HL-60 (cell line): ENCODE measurements at regions not wholly inside any gene's neighbourhood (a gene's known extent, or its start where the extent isn't known, plus 50 kb on each side); places are given as distances from the start of the nearest gene placed in this dataset.

Experiments used
- POLR2AphosphoS5 ChIP-seq: IDR thresholded peaks from 2 replicates; pipeline ENCODE4 v1.6.1; 2012; ENCODE audit warnings: low read depth
- TF ChIP-seq, protein P1 (sequence below): IDR thresholded peaks from one replicate; pipeline ENCODE4 v1.5.1; 2011; ENCODE audit warnings: low read length, control low read depth, inconsistent platforms; ENCODE audit not compliant: insufficient read depth
- TF ChIP-seq, protein P2 (sequence below): IDR thresholded peaks from 2 replicates; pipeline ENCODE4 v1.6.1; 2012; ENCODE audit warnings: low read depth; ENCODE audit not compliant: insufficient replicate concordance

DNA sequence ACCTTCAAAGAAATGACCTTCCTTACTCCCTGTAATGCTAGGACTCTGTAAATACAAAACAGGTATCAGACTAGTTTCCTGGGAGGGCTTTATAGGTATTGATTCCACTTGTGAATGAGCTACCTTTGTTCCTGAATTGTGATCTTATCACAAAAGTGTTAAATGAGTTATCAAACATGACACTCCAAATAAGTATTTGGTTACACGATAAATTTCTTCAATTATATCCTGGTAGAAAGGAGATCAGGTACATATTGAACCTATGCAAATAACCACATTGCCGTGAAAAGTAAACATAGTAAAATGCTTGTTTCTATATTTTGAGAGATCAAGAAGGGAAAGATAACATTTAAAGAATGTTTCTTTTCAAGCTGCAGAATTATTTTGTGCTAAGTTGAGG lies 285.3 kb downstream of the HIVEP2 start:
- TF ChIP-seq, protein P1, sequence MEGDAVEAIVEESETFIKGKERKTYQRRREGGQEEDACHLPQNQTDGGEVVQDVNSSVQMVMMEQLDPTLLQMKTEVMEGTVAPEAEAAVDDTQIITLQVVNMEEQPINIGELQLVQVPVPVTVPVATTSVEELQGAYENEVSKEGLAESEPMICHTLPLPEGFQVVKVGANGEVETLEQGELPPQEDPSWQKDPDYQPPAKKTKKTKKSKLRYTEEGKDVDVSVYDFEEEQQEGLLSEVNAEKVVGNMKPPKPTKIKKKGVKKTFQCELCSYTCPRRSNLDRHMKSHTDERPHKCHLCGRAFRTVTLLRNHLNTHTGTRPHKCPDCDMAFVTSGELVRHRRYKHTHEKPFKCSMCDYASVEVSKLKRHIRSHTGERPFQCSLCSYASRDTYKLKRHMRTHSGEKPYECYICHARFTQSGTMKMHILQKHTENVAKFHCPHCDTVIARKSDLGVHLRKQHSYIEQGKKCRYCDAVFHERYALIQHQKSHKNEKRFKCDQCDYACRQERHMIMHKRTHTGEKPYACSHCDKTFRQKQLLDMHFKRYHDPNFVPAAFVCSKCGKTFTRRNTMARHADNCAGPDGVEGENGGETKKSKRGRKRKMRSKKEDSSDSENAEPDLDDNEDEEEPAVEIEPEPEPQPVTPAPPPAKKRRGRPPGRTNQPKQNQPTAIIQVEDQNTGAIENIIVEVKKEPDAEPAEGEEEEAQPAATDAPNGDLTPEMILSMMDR, result no peak
- TF ChIP-seq POLR2AphosphoS5, result no peak
- TF ChIP-seq, protein P2, sequence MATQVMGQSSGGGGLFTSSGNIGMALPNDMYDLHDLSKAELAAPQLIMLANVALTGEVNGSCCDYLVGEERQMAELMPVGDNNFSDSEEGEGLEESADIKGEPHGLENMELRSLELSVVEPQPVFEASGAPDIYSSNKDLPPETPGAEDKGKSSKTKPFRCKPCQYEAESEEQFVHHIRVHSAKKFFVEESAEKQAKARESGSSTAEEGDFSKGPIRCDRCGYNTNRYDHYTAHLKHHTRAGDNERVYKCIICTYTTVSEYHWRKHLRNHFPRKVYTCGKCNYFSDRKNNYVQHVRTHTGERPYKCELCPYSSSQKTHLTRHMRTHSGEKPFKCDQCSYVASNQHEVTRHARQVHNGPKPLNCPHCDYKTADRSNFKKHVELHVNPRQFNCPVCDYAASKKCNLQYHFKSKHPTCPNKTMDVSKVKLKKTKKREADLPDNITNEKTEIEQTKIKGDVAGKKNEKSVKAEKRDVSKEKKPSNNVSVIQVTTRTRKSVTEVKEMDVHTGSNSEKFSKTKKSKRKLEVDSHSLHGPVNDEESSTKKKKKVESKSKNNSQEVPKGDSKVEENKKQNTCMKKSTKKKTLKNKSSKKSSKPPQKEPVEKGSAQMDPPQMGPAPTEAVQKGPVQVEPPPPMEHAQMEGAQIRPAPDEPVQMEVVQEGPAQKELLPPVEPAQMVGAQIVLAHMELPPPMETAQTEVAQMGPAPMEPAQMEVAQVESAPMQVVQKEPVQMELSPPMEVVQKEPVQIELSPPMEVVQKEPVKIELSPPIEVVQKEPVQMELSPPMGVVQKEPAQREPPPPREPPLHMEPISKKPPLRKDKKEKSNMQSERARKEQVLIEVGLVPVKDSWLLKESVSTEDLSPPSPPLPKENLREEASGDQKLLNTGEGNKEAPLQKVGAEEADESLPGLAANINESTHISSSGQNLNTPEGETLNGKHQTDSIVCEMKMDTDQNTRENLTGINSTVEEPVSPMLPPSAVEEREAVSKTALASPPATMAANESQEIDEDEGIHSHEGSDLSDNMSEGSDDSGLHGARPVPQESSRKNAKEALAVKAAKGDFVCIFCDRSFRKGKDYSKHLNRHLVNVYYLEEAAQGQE, result no peak
